ENCODE measurements at regions not wholly inside any gene's neighbourhood (a gene's known extent, or its start where the extent isn't known, plus 50 kb on each side); places are given as distances from the start of the nearest gene placed in this dataset.

- ChIA-PET CTCF (no interaction called here), POLR2A (no interaction called here)
- no peak for TF ChIP-seq TCF12 (IDR thresholded peaks at IDR 0.05)
- no peak for TF ChIP-seq REST (IDR thresholded peaks at IDR 0.05; ENCODE audit: low read depth, low read length)
- TF ChIP-seq CTCF (IDR thresholded peaks at IDR 0.05) = no peak
- TF ChIP-seq RXRA (IDR thresholded peaks at IDR 0.05; ENCODE audit: borderline replicate concordance, low read depth) = no peak
- TF ChIP-seq CHD2 (IDR thresholded peaks at IDR 0.05; ENCODE audit: low read length, partially characterized antibody) = no peak
- no peak for TF ChIP-seq MXI1 (IDR thresholded peaks at IDR 0.05; ENCODE audit: low read depth, low read length)
- TF ChIP-seq MEF2A (IDR thresholded peaks at IDR 0.05; ENCODE audit: borderline replicate concordance, low read depth) = no peak
- no peak for TF ChIP-seq RAD21 (IDR thresholded peaks at IDR 0.05; ENCODE audit: low read length)
- no peak for TF ChIP-seq GATA2 (CRISPR knock-in tag; IDR thresholded peaks at IDR 0.05)
- TF ChIP-seq NFIC (IDR thresholded peaks at IDR 0.05; ENCODE audit: borderline replicate concordance) = no peak
- no peak for TF ChIP-seq FOSL2 (IDR thresholded peaks at IDR 0.05; ENCODE audit: borderline replicate concordance, low read depth)
- TF ChIP-seq TAF1 (IDR thresholded peaks at IDR 0.05; ENCODE audit: borderline replicate concordance, low read depth, low read length) = no peak
- TF ChIP-seq POLR2AphosphoS5 (IDR thresholded peaks at IDR 0.05; ENCODE audit: low read depth, low read length) = no peak
- TF ChIP-seq EZH2phosphoT487 (IDR thresholded peaks at IDR 0.05; ENCODE audit: borderline replicate concordance, low read depth) = no peak
- no peak for TF ChIP-seq ELF1 (IDR thresholded peaks at IDR 0.05)
- no peak for TF ChIP-seq USF2 (IDR thresholded peaks at IDR 0.05; ENCODE audit: borderline replicate concordance, low read depth, low read length)
- no peak for TF ChIP-seq YY1 (IDR thresholded peaks at IDR 0.05; ENCODE audit: low read depth)
- no peak for TF ChIP-seq SIN3A (IDR thresholded peaks at IDR 0.05; ENCODE audit: borderline replicate concordance, low read depth, low read length)
- no peaks in the 10 kb centered on the region for H3K9me2 ChIP-seq
- peaks cover 0 to 21% of the 10 kb centered on the region in 2 experiments; a peak in 1 of 4 replicates for H3K4me1 ChIP-seq (ENCODE audit: control insufficient read depth in 1 of 2, insufficient read depth in 2 of 2, low read depth in 1 of 2, low read length in 1 of 2)
- H3K27me3 ChIP-seq (ENCODE audit: insufficient read depth) = no peaks in the 10 kb centered on the region
- no peaks in the 10 kb centered on the region for H3F3A ChIP-seq (replicated peaks; ENCODE audit: insufficient read depth)
- WGBS (ENCODE audit: low lambda C conversion rate) = 36% methylated on average over 5 of the region's 6 CpGs
- H3K4me2 ChIP-seq = no peak overlapping the region
- H4K20me1 ChIP-seq (ENCODE audit: insufficient read depth) = no peaks in the 10 kb centered on the region
- H3K79me2 ChIP-seq (ENCODE audit: insufficient read depth) = no peaks in the 10 kb centered on the region
- no peak for DNase-seq
- no peak overlapping the region for H3K9ac ChIP-seq
- H3K4me3 ChIP-seq (ENCODE audit: low read depth in 2 of 2, low read length in 1 of 2) = no peak overlapping the region
- H3K27ac ChIP-seq (ENCODE audit: low read depth in 2 of 2, low read length in 1 of 2) = no peak overlapping the region
- no peaks in the 10 kb centered on the region for H3K9me3 ChIP-seq
- no peaks in the 10 kb centered on the region for H3K36me3 ChIP-seq (replicated peaks in 1 of 2; ENCODE audit: control insufficient read depth in 1 of 2, insufficient read depth in 2 of 2, low read length in 1 of 2)
- H2AFZ ChIP-seq (ENCODE audit: low read depth) = no peak overlapping the region
These were observed 437.4 kb upstream of the MYT1L start for GRCh38 chr2:2768476-2768875.
